PC-9 (cell line): ENCODE measurements at regions not wholly inside any gene's neighbourhood (a gene's known extent, or its start where the extent isn't known, plus 50 kb on each side); places are given as distances from the start of the nearest gene placed in this dataset.

Experiments
- CTCF ChIP-seq: fragments of 200-600 bp; sonication (generic); conservative IDR thresholded peaks from 2 replicates; pipeline ENCODE4 v1.6.1; 2017; ENCODE audit warnings: mixed run types, antibody characterized with exemption, mild to moderate bottlenecking, moderate library complexity
- EZH2 ChIP-seq: fragments of 200-600 bp; sonication (generic); IDR thresholded peaks from 2 replicates; pipeline ENCODE4 v1.8.0; 2017; ENCODE audit warnings: antibody characterized with exemption, low read depth

- TF ChIP-seq CTCF (no peak), EZH2 (no peak)
These were observed 185.9 kb downstream of the RGS9 start for GRCh38 chr17:65323049-65323448.
